H9 (cell line): ENCODE measurements at regions not wholly inside any gene's neighbourhood (a gene's known extent, or its start where the extent isn't known, plus 50 kb on each side); places are given as distances from the start of the nearest gene placed in this dataset.

Experiments used
- DNase-seq: peaks from one replicate; pipeline ENCODE4 v3.0.0-alpha.2; 2017
- H2AFZ ChIP-seq: one replicate; pipeline ENCODE4 v1.6.1; 2013; ENCODE audit warnings: mild to moderate bottlenecking, low read length, control low read depth, moderate library complexity
- H2AK5ac ChIP-seq: 2 replicates; pipeline ENCODE4 v1.6.1; 2013; ENCODE audit warnings: low read length, control low read depth, mixed read lengths; ENCODE audit not compliant: insufficient read length
- H2BK120ac ChIP-seq: one replicate; pipeline ENCODE4 v1.6.1; 2013; ENCODE audit warnings: low read depth, mild to moderate bottlenecking, low read length, control low read depth, inconsistent platforms; ENCODE audit not compliant: poor library complexity, severe bottlenecking
- H2BK12ac ChIP-seq: 2 replicates; pipeline ENCODE4 v1.6.1; 2013; ENCODE audit warnings: low read length, control low read depth, mixed read lengths, low read depth; ENCODE audit not compliant: insufficient read length
- H2BK15ac ChIP-seq: 2 replicates; pipeline ENCODE4 v1.6.1; 2013; ENCODE audit warnings: low read depth, low read length, control low read depth
- H2BK20ac ChIP-seq: one replicate; pipeline ENCODE4 v1.6.1; 2013; ENCODE audit warnings: low read depth, mild to moderate bottlenecking, low read length, control low read depth, inconsistent platforms; ENCODE audit not compliant: poor library complexity, severe bottlenecking
- H2BK5ac ChIP-seq: 2 replicates; pipeline ENCODE4 v1.6.1; 2013; ENCODE audit warnings: low read length, control low read depth, mixed read lengths; ENCODE audit not compliant: insufficient read length
- H3K14ac ChIP-seq: 2 replicates; pipeline ENCODE4 v1.6.1; 2013; ENCODE audit warnings: low read length, control low read depth; ENCODE audit not compliant: insufficient read depth
- H3K18ac ChIP-seq: 2 replicates; pipeline ENCODE4 v1.6.1; 2013; ENCODE audit warnings: low read depth, mild to moderate bottlenecking, mixed read lengths, low read length, control low read depth; ENCODE audit not compliant: insufficient read length
- H3K23ac ChIP-seq: 2 replicates; pipeline ENCODE4 v1.6.1; 2013; ENCODE audit warnings: low read length, control low read depth, mixed read lengths, low read depth; ENCODE audit not compliant: insufficient read length
- H3K23me2 ChIP-seq: 2 replicates; pipeline ENCODE4 v1.6.1; 2013; ENCODE audit warnings: low read depth, mild to moderate bottlenecking, mixed read lengths, low read length, control low read depth; ENCODE audit not compliant: insufficient read length, poor library complexity, severe bottlenecking
- H3K27ac ChIP-seq: 2 replicates; pipeline ENCODE4 v1.5.1; 2013; ENCODE audit warnings: low read length, control low read depth, mixed read lengths, low read depth; ENCODE audit not compliant: insufficient read length
- H3K27me3 ChIP-seq: 2 replicates; pipeline ENCODE4 v1.6.1; 2013; ENCODE audit warnings: low read length, control low read depth, inconsistent platforms; ENCODE audit not compliant: insufficient read depth
- H3K4ac ChIP-seq: 2 replicates; pipeline ENCODE4 v1.6.1; 2013; ENCODE audit warnings: low read depth, mild to moderate bottlenecking, control low read depth, inconsistent platforms, low read length, moderate library complexity
- H3K4me1 ChIP-seq: 2 replicates; pipeline ENCODE4 v1.6.1; 2013; ENCODE audit warnings: low read length, control low read depth, inconsistent platforms; ENCODE audit not compliant: insufficient read depth
- H3K4me2 ChIP-seq: 2 replicates; pipeline ENCODE4 v1.6.1; 2013; ENCODE audit warnings: low read length, control low read depth, mixed read lengths; ENCODE audit not compliant: insufficient read length, insufficient read depth
- H3K56ac ChIP-seq: 2 replicates; pipeline ENCODE4 v1.6.1; 2013; ENCODE audit warnings: low read depth, mild to moderate bottlenecking, mixed read lengths, low read length, control low read depth; ENCODE audit not compliant: insufficient read length
- H3K79me1 ChIP-seq: 2 replicates; pipeline ENCODE4 v1.6.1; 2013; ENCODE audit warnings: low read depth, mild to moderate bottlenecking, moderate library complexity, low read length, control low read depth, inconsistent platforms; ENCODE audit not compliant: insufficient read depth, poor library complexity, severe bottlenecking
- H3K79me2 ChIP-seq: 2 replicates; pipeline ENCODE4 v1.6.1; 2013; ENCODE audit warnings: low read length, control low read depth, inconsistent platforms; ENCODE audit not compliant: insufficient read depth
- H3K9ac ChIP-seq: 2 replicates; pipeline ENCODE4 v1.6.1; 2013; ENCODE audit warnings: low read length, control low read depth, mixed read lengths; ENCODE audit not compliant: insufficient read length; ENCODE audit errors: extremely low read depth
- H3K9me3 ChIP-seq: one replicate; pipeline ENCODE4 v1.6.1; 2013; ENCODE audit warnings: low read depth, low read length, inconsistent platforms; ENCODE audit not compliant: control insufficient read depth
- H3T11ph ChIP-seq: one replicate; pipeline ENCODE4 v1.6.1; 2013; ENCODE audit warnings: mild to moderate bottlenecking, low read length, control low read depth, inconsistent platforms
- H4K20me1 ChIP-seq: one replicate; pipeline ENCODE4 v1.6.1; 2013; ENCODE audit not compliant: control insufficient read depth, insufficient read length, insufficient read depth
- H4K5ac ChIP-seq: 2 replicates; pipeline ENCODE4 v1.6.1; 2013; ENCODE audit warnings: low read depth, mild to moderate bottlenecking, mixed read lengths, low read length, control low read depth; ENCODE audit not compliant: insufficient read length
- H4K8ac ChIP-seq: replicated peaks from 2 replicates; pipeline ENCODE4 v1.6.1; 2013; ENCODE audit warnings: low read length, control low read depth, mixed read lengths, low read depth; ENCODE audit not compliant: insufficient read length
- H4K91ac ChIP-seq: 2 replicates; pipeline ENCODE4 v1.6.1; 2013; ENCODE audit warnings: low read depth, mild to moderate bottlenecking, moderate library complexity, mixed read lengths, low read length, control low read depth; ENCODE audit not compliant: insufficient read length
- H3K27ac Mint-ChIP-seq, 3 experiments: 2 replicates in 2 of 3; 3 replicates in 1 of 3; pipeline ENCODE4 v1.8.0; 2020 to 2021; ENCODE audit warnings: mixed read lengths in 3 of 3, mild to moderate bottlenecking in 1 of 3, moderate library complexity in 1 of 3
- H3K27me3 Mint-ChIP-seq: 2 replicates; pipeline ENCODE4 v1.8.0; 2021; ENCODE audit warnings: low read depth, mild to moderate bottlenecking, moderate library complexity, mixed read lengths
- H3K36me3 Mint-ChIP-seq, 3 experiments: 2 replicates in 2 of 3; 3 replicates in 1 of 3; pipeline ENCODE4 v1.8.0; 2020 to 2021; ENCODE audit warnings: low read depth in 3 of 3, mixed read lengths in 3 of 3; ENCODE audit not compliant: insufficient read depth in 1 of 3
- H3K4me1 Mint-ChIP-seq, 2 experiments: 2 replicates each; pipeline ENCODE4 v1.8.0; 2020; ENCODE audit warnings: mixed read lengths in 2 of 2
- H3K4me3 Mint-ChIP-seq, 2 experiments: 2 replicates in 1 of 2; 3 replicates in 1 of 2; pipeline ENCODE4 v1.8.0; 2020 to 2021; ENCODE audit warnings: mild to moderate bottlenecking in 2 of 2, mixed read lengths in 2 of 2, moderate library complexity in 1 of 2
- H3K9me3 Mint-ChIP-seq, 2 experiments: 2 replicates in 1 of 2; 3 replicates in 1 of 2; pipeline ENCODE4 v1.8.0; 2020; ENCODE audit warnings: mild to moderate bottlenecking in 2 of 2, mixed read lengths in 2 of 2, moderate library complexity in 1 of 2
- WGBS: extraction: QIAGEN DNeasy Blood & Tissue Kit; methylation state at CpG from one replicate; pipeline ENCODE4 v1.1.7; 2013; ENCODE audit warnings: missing lambda C conversion rate, low lambda C conversion rate, mixed read lengths; ENCODE audit not compliant: insufficient read length; ENCODE audit errors: extremely low coverage; 5-methylcytosine and 5-hydroxymethylcytosine counted together
- TF ChIP-seq, protein P1 (sequence below): fragments of 200-600 bp; sonication (generic); conservative IDR thresholded peaks from 3 replicates; pipeline ENCODE4 v1.8.0; 2021; ENCODE audit warnings: antibody characterized with exemption, mild to moderate bottlenecking

GRCh38 chr12:58086006-58086405, 144.6 kb downstream of the ATP23 start:
- Mint-ChIP-seq H3K27ac (no peak overlapping the region; a peak in 1 of 7 replicates), H3K27me3 (peaks cover 1% of the 10 kb centered on the region), H3K36me3 (peaks cover 0 to 4% (median 3%) of the 10 kb centered on the region in 3 experiments; a peak in 2 of 7 replicates), H3K4me1 (peaks cover 14 to 16% of the 10 kb centered on the region in 2 experiments), H3K4me3 (no peak overlapping the region), H3K9me3 (peaks cover 2 to 7% of the 10 kb centered on the region in 2 experiments; a peak in 2 of 5 replicates)
- Histone ChIP-seq H4K91ac (no peak overlapping the region), H3K79me2 (no peaks in the 10 kb centered on the region), H3K9ac (no peak overlapping the region), H3K4me1 (no peaks in the 10 kb centered on the region), H3K23ac (no peak overlapping the region), H2BK5ac (no peak overlapping the region), H2BK15ac (no peak overlapping the region), H3K23me2 (no peaks in the 10 kb centered on the region), H3K56ac (no peak overlapping the region), H3K9me3 (no peaks in the 10 kb centered on the region), H2BK120ac (no peak overlapping the region), H3K27me3 (no peaks in the 10 kb centered on the region), H3K4me2 (no peak overlapping the region), H3K4ac (no peak overlapping the region), H4K8ac (no peak overlapping the region), H4K5ac (no peak overlapping the region), H4K20me1 (no peaks in the 10 kb centered on the region), H3K27ac (no peak overlapping the region), H3T11ph (no peak overlapping the region), H2BK12ac (no peak overlapping the region), H2AK5ac (no peak overlapping the region), H3K18ac (no peak overlapping the region), H2BK20ac (no peak overlapping the region), H3K14ac (no peak overlapping the region), H2AFZ (no peak overlapping the region), H3K79me1 (no peaks in the 10 kb centered on the region)
- no CpG with 5 or more reads among the region's 2 CpGs for WGBS
- no peak for DNase-seq
- TF ChIP-seq, protein P1, sequence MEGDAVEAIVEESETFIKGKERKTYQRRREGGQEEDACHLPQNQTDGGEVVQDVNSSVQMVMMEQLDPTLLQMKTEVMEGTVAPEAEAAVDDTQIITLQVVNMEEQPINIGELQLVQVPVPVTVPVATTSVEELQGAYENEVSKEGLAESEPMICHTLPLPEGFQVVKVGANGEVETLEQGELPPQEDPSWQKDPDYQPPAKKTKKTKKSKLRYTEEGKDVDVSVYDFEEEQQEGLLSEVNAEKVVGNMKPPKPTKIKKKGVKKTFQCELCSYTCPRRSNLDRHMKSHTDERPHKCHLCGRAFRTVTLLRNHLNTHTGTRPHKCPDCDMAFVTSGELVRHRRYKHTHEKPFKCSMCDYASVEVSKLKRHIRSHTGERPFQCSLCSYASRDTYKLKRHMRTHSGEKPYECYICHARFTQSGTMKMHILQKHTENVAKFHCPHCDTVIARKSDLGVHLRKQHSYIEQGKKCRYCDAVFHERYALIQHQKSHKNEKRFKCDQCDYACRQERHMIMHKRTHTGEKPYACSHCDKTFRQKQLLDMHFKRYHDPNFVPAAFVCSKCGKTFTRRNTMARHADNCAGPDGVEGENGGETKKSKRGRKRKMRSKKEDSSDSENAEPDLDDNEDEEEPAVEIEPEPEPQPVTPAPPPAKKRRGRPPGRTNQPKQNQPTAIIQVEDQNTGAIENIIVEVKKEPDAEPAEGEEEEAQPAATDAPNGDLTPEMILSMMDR: no peak
